Upper lobe of left lung (tissue), 6 donors: ENCODE measurements at regions not wholly inside any gene's neighbourhood (a gene's known extent, or its start where the extent isn't known, plus 50 kb on each side); places are given as distances from the start of the nearest gene placed in this dataset.

Experiments used
- ATAC-seq, 2 donors: fragments of 200-7000 bp; cut with Tn5 transposase; one replicate each; pipeline ENCODE4 v1.9.1; 2022; ENCODE audit warnings: mild to moderate bottlenecking in 2 of 2, moderate library complexity in 2 of 2; ENCODE audit not compliant: low FRiP score in 2 of 2
- DNase-seq, 2 donors: peaks; one replicate each; pipeline ENCODE4 v3.0.0-alpha.2; 2019 to 2020
- H3K27ac ChIP-seq, 4 donors: fragments of 200-600 bp; sonication (generic); one replicate each; pipeline ENCODE4 v1.5.1; 2016 to 2019
- H3K27me3 ChIP-seq, 4 donors: fragments of 200-600 bp; sonication (generic); one replicate each; pipeline ENCODE4 v1.5.1; 2017 to 2019
- H3K36me3 ChIP-seq, 4 donors: fragments of 200-600 bp; sonication (generic); one replicate each; pipeline ENCODE4 v1.5.1; 2016 to 2019
- H3K4me1 ChIP-seq, 4 donors: fragments of 200-600 bp; sonication (generic); one replicate each; pipeline ENCODE4 v1.5.1; 2018 to 2019
- H3K4me3 ChIP-seq, 4 donors: fragments of 200-600 bp; sonication (generic); one replicate each; pipeline ENCODE4 v1.5.1; 2017 to 2019; ENCODE audit warnings: mild to moderate bottlenecking in 2 of 4, moderate library complexity in 1 of 4
- H3K9me3 ChIP-seq, 4 donors: fragments of 200-600 bp; sonication (generic); one replicate each; pipeline ENCODE4 v1.5.1; 2018 to 2019
- CTCF ChIP-seq, 6 experiments: fragments of 450-650 bp in 4 of 6; fragments of 200-600 bp in 2 of 6; sonication (generic) in 2 of 6; IDR thresholded peaks; one replicate each; pipeline ENCODE4 v1.5.1; 2016 to 2019; ENCODE audit warnings: antibody characterized with exemption in 6 of 6
- EP300 ChIP-seq, 4 donors: sonication (generic); formaldehyde crosslinking; IDR thresholded peaks; one replicate each; pipeline ENCODE4 v1.5.1; 2017; ENCODE audit warnings: antibody characterized with exemption in 4 of 4, control low read depth in 2 of 4
- POLR2A ChIP-seq, 4 donors: fragments of 450-650 bp; IDR thresholded peaks; one replicate each; pipeline ENCODE4 v1.5.1; 2016 to 2017; ENCODE audit warnings: antibody characterized with exemption in 4 of 4, mild to moderate bottlenecking in 2 of 4
- POLR2AphosphoS5 ChIP-seq, 2 donors: sonication (generic); formaldehyde crosslinking; IDR thresholded peaks; one replicate each; pipeline ENCODE4 v1.5.1; 2017; ENCODE audit warnings: antibody characterized with exemption in 2 of 2
- WGBS, 2 donors: methylation state at CpG; one replicate each; pipeline ENCODE4 v1.1.5; 2017 to 2018; 5-methylcytosine and 5-hydroxymethylcytosine counted together
- donor health status: DM: no; HTN: no; CAD: no; lungs with moderate emphysema.
- donor health status: DM: no; HTN: yes; CAD: no; lungs with severe emphysema.

- TF ChIP-seq POLR2AphosphoS5 (IDR thresholded peaks at IDR 0.05) = no peak
- TF ChIP-seq EP300 (IDR thresholded peaks at IDR 0.05) = no peak
- no peak for TF ChIP-seq CTCF (IDR thresholded peaks at IDR 0.05)
- TF ChIP-seq POLR2A (IDR thresholded peaks at IDR 0.05) = no peak
- Histone ChIP-seq H3K9me3 (no peaks in the 10 kb centered on the region), H3K36me3 (no peaks in the 10 kb centered on the region), H3K27ac (no peak overlapping the region), H3K4me1 (peaks cover 0 to 5% (median 0%) of the 10 kb centered on the region in 4 donors), H3K4me3 (no peak overlapping the region), H3K27me3 (no peaks in the 10 kb centered on the region)
- DNase-seq (no peak), ATAC-seq (no peak)
- WGBS, 2 donors = 81 to 83% methylated on average over 6 of the region's 6 CpGs
These were observed 106.4 kb upstream of the EFNA5 start for GRCh38 chr5:107776922-107777740.

GRCh38 chr5:107776506-107776905, 105.8 kb upstream of the EFNA5 start:
- WGBS, 2 donors = 60 to 69% methylated on average over 3 of the region's 3 CpGs
- H3K27me3 ChIP-seq = no peaks in the 10 kb centered on the region
- no peak overlapping the region for H3K27ac ChIP-seq
- H3K4me3 ChIP-seq = no peak overlapping the region
- ATAC-seq (no peak), DNase-seq (no peak)
- H3K4me1 ChIP-seq = peaks cover 0 to 5% (median 0%) of the 10 kb centered on the region in 4 donors
- H3K9me3 ChIP-seq = no peaks in the 10 kb centered on the region
- no peaks in the 10 kb centered on the region for H3K36me3 ChIP-seq
- TF ChIP-seq POLR2AphosphoS5 (IDR thresholded peaks at IDR 0.05) = no peak
- TF ChIP-seq POLR2A (IDR thresholded peaks at IDR 0.05) = no peak

DNA sequence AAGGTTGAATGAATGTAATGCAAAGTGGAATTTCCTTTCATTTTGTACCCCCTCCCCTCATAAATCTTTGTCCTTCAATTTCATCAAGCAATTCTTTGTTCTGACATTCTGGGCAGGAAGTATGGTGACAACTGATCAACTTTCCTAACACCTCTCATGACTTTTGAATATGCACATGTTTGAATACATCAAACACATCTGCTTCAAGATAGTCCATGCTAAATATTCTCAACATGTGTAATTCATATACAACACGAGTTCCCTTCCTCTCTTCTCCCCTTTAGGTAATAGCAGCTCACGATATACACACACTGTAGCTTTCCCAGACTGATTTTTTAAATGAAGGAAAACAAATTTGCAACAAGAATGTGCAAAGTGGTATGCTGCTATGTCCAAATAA, 103.6 kb upstream of the EFNA5 start:
- no peaks in the 10 kb centered on the region for H3K27me3 ChIP-seq
- no peaks in the 10 kb centered on the region for H3K9me3 ChIP-seq
- no peaks in the 10 kb centered on the region for H3K36me3 ChIP-seq
- ATAC-seq (no peak), DNase-seq (no peak)
- 66 to 73% methylated on average over 2 of the region's 2 CpGs for WGBS, 2 donors
- TF ChIP-seq EP300 (IDR thresholded peaks at IDR 0.05) (no peak), POLR2A (IDR thresholded peaks at IDR 0.05) (no peak), CTCF (IDR thresholded peaks at IDR 0.05) (no peak), POLR2AphosphoS5 (IDR thresholded peaks at IDR 0.05) (no peak)
- H3K27ac ChIP-seq = no peak overlapping the region
- no peak overlapping the region for H3K4me3 ChIP-seq
- H3K4me1 ChIP-seq = peaks cover 0 to 5% (median 0%) of the 10 kb centered on the region in 4 donors

- TF ChIP-seq POLR2AphosphoS5 (IDR thresholded peaks at IDR 0.05) (no peak), CTCF (IDR thresholded peaks at IDR 0.05) (no peak), EP300 (IDR thresholded peaks at IDR 0.05) (no peak), POLR2A (IDR thresholded peaks at IDR 0.05) (no peak)
- Histone ChIP-seq H3K4me1 (peaks cover 0 to 5% (median 0%) of the 10 kb centered on the region in 4 donors), H3K36me3 (no peaks in the 10 kb centered on the region), H3K27me3 (no peaks in the 10 kb centered on the region), H3K9me3 (no peaks in the 10 kb centered on the region), H3K27ac (no peak overlapping the region), H3K4me3 (no peak overlapping the region)
- ATAC-seq (no peak), DNase-seq (no peak)
- WGBS, 2 donors = 73 to 80% methylated on average over 1 of the region's 1 CpG
These were observed 102.7 kb upstream of the EFNA5 start for GRCh38 chr5:107773479-107773878.

DNA sequence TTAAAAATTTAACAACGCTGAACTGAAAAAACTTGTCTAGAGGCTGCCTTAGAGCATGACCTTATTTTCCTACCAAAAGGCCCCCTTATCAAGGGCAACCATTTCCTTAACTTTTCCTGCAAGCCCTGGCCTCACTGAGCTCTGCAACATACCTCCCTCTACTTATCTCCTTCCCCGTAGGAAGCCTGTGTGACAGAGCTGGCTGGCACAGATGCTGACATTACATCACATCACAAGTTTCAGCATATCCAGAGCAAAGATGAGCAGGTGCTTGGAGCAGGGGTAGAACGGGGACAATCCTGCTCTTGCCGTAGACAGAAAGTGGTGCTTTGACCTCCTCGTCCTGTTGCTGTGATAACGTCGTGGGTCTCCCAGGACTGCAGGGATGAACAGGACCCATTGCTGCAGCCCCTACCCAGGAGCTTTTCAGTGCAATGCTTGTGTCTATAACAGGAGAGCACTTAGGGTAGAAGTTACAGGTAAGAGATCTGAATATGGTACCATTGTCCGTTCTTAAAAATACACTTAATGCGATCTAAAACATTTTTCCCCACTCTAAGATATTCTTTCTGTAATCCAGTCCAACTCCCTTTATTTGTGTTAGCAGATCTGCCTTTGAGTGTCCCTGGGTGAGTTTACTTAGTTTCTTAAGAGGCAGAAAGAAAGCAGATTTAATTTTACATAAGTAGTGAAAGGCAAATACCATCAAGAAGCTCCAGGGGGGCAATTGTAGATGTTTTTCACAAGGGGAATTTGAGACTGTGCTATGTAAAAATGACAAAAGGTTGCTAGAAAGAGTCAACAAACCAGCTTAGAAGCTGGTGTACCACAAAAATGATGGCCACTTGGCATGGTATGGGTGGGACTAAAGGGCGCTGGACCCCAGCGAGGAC, 101.9 kb upstream of the EFNA5 start:
- Histone ChIP-seq H3K9me3 (no peaks in the 10 kb centered on the region), H3K36me3 (no peaks in the 10 kb centered on the region), H3K4me3 (no peak overlapping the region), H3K4me1 (peaks cover 0 to 5% (median 0%) of the 10 kb centered on the region in 4 donors), H3K27me3 (no peaks in the 10 kb centered on the region), H3K27ac (no peak overlapping the region)
- WGBS, 2 donors = 37 to 42% methylated on average over 11 of the region's 11 CpGs
- TF ChIP-seq EP300 (IDR thresholded peaks at IDR 0.05) (no peak), CTCF (IDR thresholded peaks at IDR 0.05) (no peak), POLR2A (IDR thresholded peaks at IDR 0.05) (no peak), POLR2AphosphoS5 (IDR thresholded peaks at IDR 0.05) (no peak)
- no peak for ATAC-seq
- DNase-seq = peak in 1 of 2 donors; percentile 21
